ENCODE measurements at regions not wholly inside any gene's neighbourhood (a gene's known extent, or its start where the extent isn't known, plus 50 kb on each side); places are given as distances from the start of the nearest gene placed in this dataset.
"Not testable (repeated sequence)": the region's sequence is repeated elsewhere in the genome, so short reads cannot be mapped to it uniquely, and the experiment has no call there.

GRCh38 chr10:42187501-42188195 lies 450.7 kb downstream of the ZNF33B start:
- DNase-seq (ENCODE audit: low read depth in 2 of 2), result not testable (repeated sequence)

- not testable (repeated sequence) for DNase-seq (ENCODE audit: low read depth in 2 of 2)
Observed at GRCh38 chr10:42177793-42178689, 460.3 kb downstream of the ZNF33B start.

GRCh38 chr10:42177077-42177792 lies 461.1 kb downstream of the ZNF33B start:
- no peak for DNase-seq (ENCODE audit: low read depth in 2 of 2)

- no peak for DNase-seq (ENCODE audit: low read depth in 2 of 2)
Observed at GRCh38 chr10:42150428-42151061, 487.8 kb downstream of the ZNF33B start.

GRCh38 chr10:42149722-42150427 lies 488.5 kb downstream of the ZNF33B start:
- DNase-seq (ENCODE audit: low read depth in 2 of 2), result no peak

GRCh38 chr10:42149027-42149700 lies 489.2 kb downstream of the ZNF33B start:
- no peak for DNase-seq (ENCODE audit: low read depth in 2 of 2)

GRCh38 chr10:42146165-42146564 lies 492.2 kb downstream of the ZNF33B start:
- not testable (repeated sequence) for DNase-seq (ENCODE audit: low read depth in 2 of 2)

- DNase-seq (ENCODE audit: low read depth in 2 of 2), result not testable (repeated sequence)
Observed at GRCh38 chr10:42138023-42138422, 500.3 kb downstream of the ZNF33B start.

- DNase-seq (ENCODE audit: low read depth in 2 of 2), result no peak
Observed at GRCh38 chr10:42113158-42113450, 525.3 kb downstream of the ZNF33B start.

- DNase-seq (ENCODE audit: low read depth in 2 of 2), result no peak
Observed at GRCh38 chr10:42112331-42113157, 525.8 kb downstream of the ZNF33B start.

- DNase-seq (ENCODE audit: low read depth in 2 of 2), result no peak
Observed at GRCh38 chr10:42111661-42112330, 526.6 kb downstream of the ZNF33B start.

- DNase-seq (ENCODE audit: low read depth in 2 of 2), result no peak
Observed at GRCh38 chr10:42111076-42111475, 527.3 kb downstream of the ZNF33B start.
